Liver (tissue), 3 donors: ENCODE measurements at regions not wholly inside any gene's neighbourhood (a gene's known extent, or its start where the extent isn't known, plus 50 kb on each side); places are given as distances from the start of the nearest gene placed in this dataset.

Source experiments
- CTCF ChIP-seq: fragments of 150-350 bp; IDR thresholded peaks from 2 replicates; pipeline ENCODE4 v1.5.1; 2017; ENCODE audit warnings: improper control_type of control experiment, low read depth, low read length; ENCODE audit not compliant: missing input control
- JUND ChIP-seq, 2 donors: IDR thresholded peaks; 2 replicates each; pipeline ENCODE4 v1.6.1; 2016; ENCODE audit warnings: antibody characterized with exemption in 2 of 2
- MAX ChIP-seq: IDR thresholded peaks from 2 replicates; pipeline ENCODE4 v1.6.1; 2016; ENCODE audit warnings: antibody characterized with exemption
- RAD21 ChIP-seq, 2 donors: IDR thresholded peaks; 2 replicates each; pipeline ENCODE4 v1.6.1; 2016; ENCODE audit warnings: antibody characterized with exemption in 2 of 2, mild to moderate bottlenecking in 2 of 2
- RXRA ChIP-seq, 2 donors: IDR thresholded peaks; 2 replicates each; pipeline ENCODE4 v1.6.1; 2017 to 2018; ENCODE audit warnings: antibody characterized with exemption in 2 of 2, mild to moderate bottlenecking in 1 of 2
- TAF1 ChIP-seq: conservative IDR thresholded peaks from 2 replicates; pipeline ENCODE4 v1.6.1; 2016; ENCODE audit warnings: antibody characterized with exemption, mild to moderate bottlenecking
- TF ChIP-seq, protein P1 (sequence below): IDR thresholded peaks from 2 replicates; pipeline ENCODE4 v1.6.1; 2016; ENCODE audit warnings: antibody characterized with exemption, mild to moderate bottlenecking
- donor health status: healthy.
- donor health status: healthy.

DNA sequence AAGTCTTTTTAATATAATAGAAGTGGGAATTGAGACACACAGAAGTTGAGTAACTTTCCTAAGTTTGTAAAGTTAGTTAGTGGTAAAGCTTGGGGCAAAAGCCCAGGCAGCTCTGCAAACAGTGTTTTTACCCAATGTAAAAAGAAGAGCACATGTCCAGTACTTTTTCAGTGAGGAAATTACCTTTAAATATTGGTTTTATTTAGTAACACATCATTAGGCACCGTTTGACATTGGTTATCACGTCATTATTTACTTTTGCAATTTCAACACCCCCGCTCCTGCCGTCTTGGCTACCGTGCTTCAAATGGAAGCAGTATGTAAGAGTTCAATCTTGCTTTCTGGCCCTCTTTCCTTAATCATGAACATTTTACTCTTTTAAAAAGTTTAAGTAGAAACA is 807.9 kb downstream of the EPHA4 start:
- TF ChIP-seq, protein P1, sequence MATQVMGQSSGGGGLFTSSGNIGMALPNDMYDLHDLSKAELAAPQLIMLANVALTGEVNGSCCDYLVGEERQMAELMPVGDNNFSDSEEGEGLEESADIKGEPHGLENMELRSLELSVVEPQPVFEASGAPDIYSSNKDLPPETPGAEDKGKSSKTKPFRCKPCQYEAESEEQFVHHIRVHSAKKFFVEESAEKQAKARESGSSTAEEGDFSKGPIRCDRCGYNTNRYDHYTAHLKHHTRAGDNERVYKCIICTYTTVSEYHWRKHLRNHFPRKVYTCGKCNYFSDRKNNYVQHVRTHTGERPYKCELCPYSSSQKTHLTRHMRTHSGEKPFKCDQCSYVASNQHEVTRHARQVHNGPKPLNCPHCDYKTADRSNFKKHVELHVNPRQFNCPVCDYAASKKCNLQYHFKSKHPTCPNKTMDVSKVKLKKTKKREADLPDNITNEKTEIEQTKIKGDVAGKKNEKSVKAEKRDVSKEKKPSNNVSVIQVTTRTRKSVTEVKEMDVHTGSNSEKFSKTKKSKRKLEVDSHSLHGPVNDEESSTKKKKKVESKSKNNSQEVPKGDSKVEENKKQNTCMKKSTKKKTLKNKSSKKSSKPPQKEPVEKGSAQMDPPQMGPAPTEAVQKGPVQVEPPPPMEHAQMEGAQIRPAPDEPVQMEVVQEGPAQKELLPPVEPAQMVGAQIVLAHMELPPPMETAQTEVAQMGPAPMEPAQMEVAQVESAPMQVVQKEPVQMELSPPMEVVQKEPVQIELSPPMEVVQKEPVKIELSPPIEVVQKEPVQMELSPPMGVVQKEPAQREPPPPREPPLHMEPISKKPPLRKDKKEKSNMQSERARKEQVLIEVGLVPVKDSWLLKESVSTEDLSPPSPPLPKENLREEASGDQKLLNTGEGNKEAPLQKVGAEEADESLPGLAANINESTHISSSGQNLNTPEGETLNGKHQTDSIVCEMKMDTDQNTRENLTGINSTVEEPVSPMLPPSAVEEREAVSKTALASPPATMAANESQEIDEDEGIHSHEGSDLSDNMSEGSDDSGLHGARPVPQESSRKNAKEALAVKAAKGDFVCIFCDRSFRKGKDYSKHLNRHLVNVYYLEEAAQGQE: no peak
- no peak for TF ChIP-seq RAD21 (IDR thresholded peaks at IDR 0.05)
- no peak for TF ChIP-seq CTCF
- no peak for TF ChIP-seq RXRA (IDR thresholded peaks at IDR 0.05)
- no peak for TF ChIP-seq TAF1
- TF ChIP-seq JUND (IDR thresholded peaks at IDR 0.05): no peak
- no peak for TF ChIP-seq MAX
